ENCODE measurements at regions not wholly inside any gene's neighbourhood (a gene's known extent, or its start where the extent isn't known, plus 50 kb on each side); places are given as distances from the start of the nearest gene placed in this dataset.

GRCh38 chr12:84696908-84697540, 215.6 kb downstream of the SLC6A15 start:
- H3K36me3 Mint-ChIP-seq: no peaks in the 10 kb centered on the region
- POLR2A ChIA-PET: no interaction called here
- H3K4me3 Mint-ChIP-seq: no peak overlapping the region
- no peak overlapping the region for H3K27ac Mint-ChIP-seq
- H3K27me3 Mint-ChIP-seq: no peaks in the 10 kb centered on the region
- intact Hi-C loops (cut with micrococcal nuclease): no loop called here
- no peaks in the 10 kb centered on the region for H3K9me3 Mint-ChIP-seq
- CTCF ChIA-PET: no interaction called here
- DNase-seq: no peak
- no peaks in the 10 kb centered on the region for H3K4me1 Mint-ChIP-seq (ENCODE audit: low read depth)

- H3K27ac Mint-ChIP-seq: no peak overlapping the region
- H3K4me3 Mint-ChIP-seq: no peak overlapping the region
- no peak for DNase-seq
- CTCF ChIA-PET: no interaction called here
- H3K27me3 Mint-ChIP-seq: no peaks in the 10 kb centered on the region
- H3K4me1 Mint-ChIP-seq (ENCODE audit: low read depth): no peaks in the 10 kb centered on the region
- POLR2A ChIA-PET: no interaction called here
- H3K36me3 Mint-ChIP-seq: no peaks in the 10 kb centered on the region
- H3K9me3 Mint-ChIP-seq: no peaks in the 10 kb centered on the region
- intact Hi-C loops (cut with micrococcal nuclease): no loop called here
Observed at GRCh38 chr12:84696281-84696680, 216.3 kb downstream of the SLC6A15 start.

- no peaks in the 10 kb centered on the region for H3K36me3 Mint-ChIP-seq
- no peak for DNase-seq
- no peak overlapping the region for H3K27ac Mint-ChIP-seq
- no peaks in the 10 kb centered on the region for H3K4me1 Mint-ChIP-seq (ENCODE audit: low read depth)
- ChIA-PET POLR2A (no interaction called here), CTCF (no interaction called here)
- intact Hi-C loops (cut with micrococcal nuclease): no loop called here
- no peaks in the 10 kb centered on the region for H3K9me3 Mint-ChIP-seq
- no peaks in the 10 kb centered on the region for H3K27me3 Mint-ChIP-seq
- H3K4me3 Mint-ChIP-seq: no peak overlapping the region
Observed at GRCh38 chr12:84694116-84694515, 218.5 kb downstream of the SLC6A15 start.

GRCh38 chr12:84692071-84692470, 220.5 kb downstream of the SLC6A15 start:
- Mint-ChIP-seq H3K4me1 (ENCODE audit: low read depth) (no peaks in the 10 kb centered on the region), H3K27ac (no peak overlapping the region), H3K4me3 (no peak overlapping the region), H3K27me3 (no peaks in the 10 kb centered on the region), H3K36me3 (no peaks in the 10 kb centered on the region), H3K9me3 (no peaks in the 10 kb centered on the region)
- DNase-seq: no peak
- ChIA-PET POLR2A (no interaction called here), CTCF (no interaction called here)
- intact Hi-C loops (cut with micrococcal nuclease): no loop called here

- no peaks in the 10 kb centered on the region for H3K36me3 Mint-ChIP-seq
- ChIA-PET POLR2A (no interaction called here), CTCF (no interaction called here)
- no peaks in the 10 kb centered on the region for H3K27me3 Mint-ChIP-seq
- H3K4me3 Mint-ChIP-seq: no peak overlapping the region
- intact Hi-C loops (cut with micrococcal nuclease): no loop called here
- no peaks in the 10 kb centered on the region for H3K9me3 Mint-ChIP-seq
- no peak for DNase-seq
- no peak overlapping the region for H3K27ac Mint-ChIP-seq
- H3K4me1 Mint-ChIP-seq (ENCODE audit: low read depth): no peaks in the 10 kb centered on the region
Observed at GRCh38 chr12:84691266-84691665, 221.3 kb downstream of the SLC6A15 start.

DNA sequence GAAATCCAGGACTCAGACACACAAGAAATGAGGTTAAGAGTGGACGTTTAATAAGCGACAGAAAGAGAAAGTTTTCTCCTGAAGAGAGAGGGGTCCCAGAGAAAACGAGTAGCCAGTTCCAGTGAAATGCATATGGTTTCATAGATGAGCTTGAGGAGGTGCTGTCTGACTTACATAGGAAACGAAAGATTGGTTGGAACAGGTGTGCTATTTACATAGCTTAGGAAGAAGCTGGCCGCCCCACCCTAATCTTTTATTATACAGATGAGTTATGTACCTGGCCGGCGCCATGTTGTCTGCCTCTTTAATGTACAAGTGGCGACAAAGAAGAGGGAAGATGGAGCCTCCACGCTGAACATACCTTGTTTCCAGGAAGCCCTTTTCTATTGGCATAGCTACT, 223.0 kb downstream of the SLC6A15 start:
- Mint-ChIP-seq H3K27me3 (no peaks in the 10 kb centered on the region), H3K4me1 (ENCODE audit: low read depth) (no peaks in the 10 kb centered on the region), H3K27ac (no peak overlapping the region), H3K9me3 (no peaks in the 10 kb centered on the region), H3K36me3 (no peaks in the 10 kb centered on the region), H3K4me3 (no peak overlapping the region)
- DNase-seq: no peak
- ChIA-PET POLR2A (no interaction called here), CTCF (no interaction called here)
- intact Hi-C loops (cut with micrococcal nuclease): no loop called here

DNA sequence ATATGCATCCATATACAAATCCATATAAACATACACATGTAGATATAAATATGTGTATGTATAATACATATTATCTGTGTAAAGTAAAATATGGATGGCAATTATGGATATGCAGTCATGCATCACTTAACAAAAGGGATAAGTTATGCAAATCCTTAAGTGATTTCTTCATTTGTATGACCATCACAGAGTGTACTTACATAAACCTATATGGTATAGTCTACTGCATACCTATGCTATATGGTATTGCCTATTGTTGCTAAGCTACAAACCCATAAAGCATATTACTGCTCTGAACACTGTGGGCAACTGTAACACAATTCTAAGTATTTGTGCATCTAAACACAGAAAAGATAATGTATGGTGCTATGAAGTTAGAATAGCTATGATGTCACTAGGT, 227.2 kb downstream of the SLC6A15 start:
- H3K27ac Mint-ChIP-seq: no peak overlapping the region
- CTCF ChIA-PET: no interaction called here
- no peaks in the 10 kb centered on the region for H3K9me3 Mint-ChIP-seq
- no peaks in the 10 kb centered on the region for H3K4me1 Mint-ChIP-seq (ENCODE audit: low read depth)
- POLR2A ChIA-PET: no interaction called here
- no peaks in the 10 kb centered on the region for H3K27me3 Mint-ChIP-seq
- DNase-seq: no peak
- no peaks in the 10 kb centered on the region for H3K36me3 Mint-ChIP-seq
- no peak overlapping the region for H3K4me3 Mint-ChIP-seq
- intact Hi-C loops (cut with micrococcal nuclease): no loop called here

GRCh38 chr12:84676787-84677186, 235.8 kb downstream of the SLC6A15 start:
- CTCF ChIA-PET: no interaction called here
- intact Hi-C loops (cut with micrococcal nuclease): no loop called here
- DNase-seq: no peak
- H3K27ac Mint-ChIP-seq: no peak overlapping the region
- POLR2A ChIA-PET: no interaction called here
- H3K4me1 Mint-ChIP-seq (ENCODE audit: low read depth): no peaks in the 10 kb centered on the region
- no peak overlapping the region for H3K4me3 Mint-ChIP-seq
- H3K27me3 Mint-ChIP-seq: no peaks in the 10 kb centered on the region
- no peaks in the 10 kb centered on the region for H3K9me3 Mint-ChIP-seq
- H3K36me3 Mint-ChIP-seq: no peaks in the 10 kb centered on the region

- ChIA-PET POLR2A (no interaction called here), CTCF (no interaction called here)
- no peak overlapping the region for H3K27ac Mint-ChIP-seq
- H3K36me3 Mint-ChIP-seq: no peaks in the 10 kb centered on the region
- no peaks in the 10 kb centered on the region for H3K9me3 Mint-ChIP-seq
- intact Hi-C loops (cut with micrococcal nuclease): no loop called here
- no peaks in the 10 kb centered on the region for H3K4me1 Mint-ChIP-seq (ENCODE audit: low read depth)
- no peak for DNase-seq
- H3K4me3 Mint-ChIP-seq: no peak overlapping the region
- no peaks in the 10 kb centered on the region for H3K27me3 Mint-ChIP-seq
Observed at GRCh38 chr12:84661786-84662185, 250.8 kb downstream of the SLC6A15 start.

- no peaks in the 10 kb centered on the region for H3K27me3 Mint-ChIP-seq
- intact Hi-C loops (cut with micrococcal nuclease): no loop called here
- POLR2A ChIA-PET: no interaction called here
Observed at GRCh38 chr12:84660139-84660538, 252.5 kb downstream of the SLC6A15 start.

GRCh38 chr12:84658877-84659276, 253.7 kb downstream of the SLC6A15 start:
- Mint-ChIP-seq H3K36me3 (no peaks in the 10 kb centered on the region), H3K9me3 (no peaks in the 10 kb centered on the region), H3K4me3 (no peak overlapping the region), H3K27me3 (no peaks in the 10 kb centered on the region), H3K27ac (no peak overlapping the region), H3K4me1 (ENCODE audit: low read depth) (no peaks in the 10 kb centered on the region)
- intact Hi-C loops (cut with micrococcal nuclease): no loop called here
- POLR2A ChIA-PET: no interaction called here
- CTCF ChIA-PET: no interaction called here
- no peak for DNase-seq

More at GRCh38 chr12:84660139-84660538, 252.5 kb downstream of the SLC6A15 start:
- H3K4me1 Mint-ChIP-seq (ENCODE audit: low read depth): no peaks in the 10 kb centered on the region
- no peak for DNase-seq
- H3K27ac Mint-ChIP-seq: no peak overlapping the region
- no peak overlapping the region for H3K4me3 Mint-ChIP-seq
- no peaks in the 10 kb centered on the region for H3K36me3 Mint-ChIP-seq
- H3K9me3 Mint-ChIP-seq: no peaks in the 10 kb centered on the region
- CTCF ChIA-PET: no interaction called here

DNA sequence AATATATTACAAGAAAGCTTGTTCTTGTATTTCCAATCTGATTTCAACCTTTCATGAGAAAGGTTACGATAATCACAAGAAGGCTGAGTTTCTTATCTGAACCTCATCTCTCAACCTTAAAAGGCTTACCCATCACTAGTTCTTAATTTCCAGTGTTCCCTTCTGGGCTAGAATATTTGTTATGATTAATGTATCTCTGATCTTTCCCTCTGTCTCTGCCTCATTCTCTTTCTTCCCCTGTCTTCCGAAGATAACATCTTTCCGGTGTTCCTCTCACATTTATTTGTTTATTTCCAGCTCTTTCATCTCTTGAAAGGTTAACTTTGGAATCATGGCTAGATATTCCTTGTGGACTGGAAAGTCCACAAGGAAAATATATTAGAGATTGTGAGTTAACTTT, 255.9 kb downstream of the SLC6A15 start:
- H3K27me3 Mint-ChIP-seq: no peaks in the 10 kb centered on the region

GRCh38 chr12:84653482-84653881, 259.1 kb downstream of the SLC6A15 start:
- H3K4me1 Mint-ChIP-seq (ENCODE audit: low read depth): no peaks in the 10 kb centered on the region
- no peak overlapping the region for H3K27ac Mint-ChIP-seq
- H3K4me3 Mint-ChIP-seq: no peak overlapping the region
- POLR2A ChIA-PET: no interaction called here
- no peaks in the 10 kb centered on the region for H3K27me3 Mint-ChIP-seq
- intact Hi-C loops (cut with micrococcal nuclease): no loop called here
- CTCF ChIA-PET: no interaction called here
- DNase-seq: no peak
- no peaks in the 10 kb centered on the region for H3K36me3 Mint-ChIP-seq
- no peaks in the 10 kb centered on the region for H3K9me3 Mint-ChIP-seq

More for the DNA sequence above, 255.9 kb downstream of the SLC6A15 start:
- H3K9me3 Mint-ChIP-seq: no peaks in the 10 kb centered on the region
- DNase-seq: no peak
- H3K4me3 Mint-ChIP-seq: no peak overlapping the region
- no peaks in the 10 kb centered on the region for H3K36me3 Mint-ChIP-seq
- no peak overlapping the region for H3K27ac Mint-ChIP-seq
- CTCF ChIA-PET: no interaction called here
- POLR2A ChIA-PET: no interaction called here
- no peaks in the 10 kb centered on the region for H3K4me1 Mint-ChIP-seq (ENCODE audit: low read depth)
- intact Hi-C loops (cut with micrococcal nuclease): no loop called here

GRCh38 chr12:84648425-84648824, 264.2 kb downstream of the SLC6A15 start:
- ChIA-PET CTCF (no interaction called here), POLR2A (no interaction called here)
- intact Hi-C loops (cut with micrococcal nuclease): no loop called here
- Mint-ChIP-seq H3K27me3 (no peaks in the 10 kb centered on the region), H3K36me3 (no peaks in the 10 kb centered on the region), H3K4me3 (no peak overlapping the region), H3K27ac (no peak overlapping the region), H3K4me1 (ENCODE audit: low read depth) (no peaks in the 10 kb centered on the region), H3K9me3 (no peaks in the 10 kb centered on the region)
- DNase-seq: no peak
